ENCODE measurements at regions not wholly inside any gene's neighbourhood (a gene's known extent, or its start where the extent isn't known, plus 50 kb on each side); places are given as distances from the start of the nearest gene placed in this dataset.
"Not testable (repeated sequence)": the region's sequence is repeated elsewhere in the genome, so short reads cannot be mapped to it uniquely, and the experiment has no call there.

- H3K9me3 ChIP-seq; intact Hi-C loops (cut with DNase I); H3K4me1 ChIP-seq; H3K27ac ChIP-seq; H3K27me3 ChIP-seq; H3K36me3 ChIP-seq: not testable (repeated sequence)
- peak overlapping the region in 6 of 10 donors; percentile 10 to 35 (median 32) for H3K4me3 ChIP-seq
- peak in 5 of 8 donors; percentile 18 to 41 (median 21) for ATAC-seq
- 1% methylated on average over 12 to 18 of the region's 32 CpGs for WGBS, 2 donors
- peak in 1 of 2 donors; percentile 20 for DNase-seq
Measured at GRCh38 chr15:32342772-32343199, 60.3 kb downstream of the GOLGA8K start.

DNA sequence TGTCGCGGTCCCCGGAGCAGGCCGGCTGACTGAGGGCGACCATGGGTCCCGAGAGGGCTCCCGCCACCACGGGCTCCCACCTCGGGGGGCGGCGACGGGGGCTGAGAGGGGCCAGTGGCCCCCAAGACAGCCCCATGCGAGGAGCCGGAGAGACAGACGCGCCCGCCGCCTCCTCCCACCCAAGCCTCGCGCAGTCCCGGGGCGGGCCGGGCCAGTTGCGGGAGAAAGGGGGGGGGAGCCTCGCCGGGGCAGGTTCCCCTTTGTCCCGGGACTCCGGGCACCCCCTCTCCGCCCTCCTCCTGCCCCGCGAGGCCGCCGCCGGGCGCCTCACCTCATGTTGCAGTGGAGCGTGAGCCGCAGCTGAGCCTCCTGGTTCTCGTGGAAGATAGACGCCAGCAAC, 60.8 kb downstream of the GOLGA8K start:
- ATAC-seq = peak in 1 of 8 donors; percentile 10
- H3K4me1 ChIP-seq = not testable (repeated sequence)

DNA sequence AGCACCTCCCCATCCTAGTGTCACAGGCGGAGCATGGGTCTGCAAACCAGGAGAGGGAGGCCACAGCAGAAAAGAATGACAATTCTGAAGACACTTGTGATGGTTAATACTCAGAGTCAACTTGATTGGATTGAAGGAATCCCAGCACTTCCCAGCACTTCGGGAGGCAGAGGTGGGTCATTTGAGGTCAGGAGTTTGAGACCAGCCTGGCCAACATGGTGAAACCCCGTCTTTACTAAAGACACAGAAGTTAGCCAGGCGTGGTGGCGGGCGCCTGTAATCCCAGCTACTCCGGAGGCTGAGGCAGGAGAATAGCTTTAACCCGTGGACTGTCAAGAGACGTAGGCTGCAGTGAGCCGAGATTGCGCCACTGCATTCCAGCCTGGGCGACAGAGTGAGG, 61.6 kb downstream of the GOLGA8K start:
- H3K9me3 ChIP-seq; ATAC-seq; intact Hi-C loops (cut with DNase I); H3K4me1 ChIP-seq; H3K36me3 ChIP-seq; H3K4me3 ChIP-seq; DNase-seq; H3K27ac ChIP-seq; H3K27me3 ChIP-seq: not testable (repeated sequence)
- 74 to 78% methylated on average over 8 to 10 of the region's 12 CpGs for WGBS, 2 donors

More for the DNA sequence above, 60.8 kb downstream of the GOLGA8K start:
- intact Hi-C loops (cut with DNase I); H3K27me3 ChIP-seq; H3K36me3 ChIP-seq; H3K9me3 ChIP-seq; H3K27ac ChIP-seq: not testable (repeated sequence)
- peak overlapping the region in 1 of 10 donors; percentile 5 for H3K4me3 ChIP-seq
- peak in 1 of 2 donors; percentile 2 for DNase-seq
- WGBS, 2 donors = 0% methylated on average over 11 of the region's 39 CpGs; no CpG with 5 or more reads in 1 of the 2 donors

GRCh38 chr15:32336804-32337203, 66.3 kb downstream of the GOLGA8K start:
- H3K4me3 ChIP-seq; H3K4me1 ChIP-seq; DNase-seq; H3K27ac ChIP-seq; H3K9me3 ChIP-seq; intact Hi-C loops (cut with DNase I); H3K36me3 ChIP-seq; ATAC-seq; H3K27me3 ChIP-seq: not testable (repeated sequence)
- 90 to 94% methylated on average over 1 of the region's 3 CpGs for WGBS, 2 donors

DNA sequence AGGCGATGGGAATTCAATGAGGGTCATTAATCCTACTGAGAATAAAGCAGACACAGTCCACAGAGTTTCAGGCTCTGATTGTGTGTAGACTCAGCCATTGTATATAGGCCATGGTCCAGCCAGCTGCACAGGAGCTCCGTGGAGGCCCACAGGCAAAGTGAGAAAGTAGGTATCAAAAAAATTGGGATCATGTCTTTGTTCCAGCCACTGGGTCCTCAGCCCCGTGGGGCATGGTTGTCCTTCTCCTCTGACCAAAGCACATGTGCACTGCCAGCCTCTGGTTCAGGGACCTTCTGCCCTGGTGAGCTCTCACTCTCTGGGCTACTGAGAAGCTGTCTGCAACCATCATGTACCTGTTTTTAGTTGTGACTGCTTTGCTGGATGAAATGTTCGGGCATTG, 79.7 kb downstream of the GOLGA8K start:
- WGBS, 2 donors = 82 to 91% methylated on average over 3 of the region's 4 CpGs
- ATAC-seq; H3K36me3 ChIP-seq; DNase-seq; H3K27me3 ChIP-seq; intact Hi-C loops (cut with DNase I); H3K9me3 ChIP-seq; H3K27ac ChIP-seq; H3K4me3 ChIP-seq; H3K4me1 ChIP-seq: not testable (repeated sequence)

GRCh38 chr15:32319247-32319646, 83.8 kb downstream of the GOLGA8K start:
- H3K4me3 ChIP-seq; intact Hi-C loops (cut with DNase I); H3K9me3 ChIP-seq; H3K27ac ChIP-seq; H3K4me1 ChIP-seq; DNase-seq; H3K27me3 ChIP-seq; ATAC-seq; H3K36me3 ChIP-seq: not testable (repeated sequence)
- 64 to 81% methylated on average over 2 of the region's 3 CpGs for WGBS, 2 donors

GRCh38 chr15:32316482-32316881, 86.6 kb downstream of the GOLGA8K start:
- H3K4me3 ChIP-seq; H3K4me1 ChIP-seq; ATAC-seq; H3K9me3 ChIP-seq; H3K36me3 ChIP-seq; H3K27ac ChIP-seq; intact Hi-C loops (cut with DNase I); DNase-seq: not testable (repeated sequence)
- no CpG with 5 or more reads among the region's 4 CpGs for WGBS, 2 donors
- peaks cover 0 to 13% (median 5%) of the 10 kb centered on the region in 7 donors for H3K27me3 ChIP-seq

- H3K9me3 ChIP-seq; DNase-seq; H3K36me3 ChIP-seq; H3K27ac ChIP-seq; H3K4me1 ChIP-seq; ATAC-seq; H3K4me3 ChIP-seq; intact Hi-C loops (cut with DNase I): not testable (repeated sequence)
- 2 to 6% methylated on average over 9 to 32 of the region's 91 CpGs for WGBS, 2 donors
- peaks cover 0 to 13% (median 5%) of the 10 kb centered on the region in 7 donors for H3K27me3 ChIP-seq
Measured at GRCh38 chr15:32315079-32315939, 87.8 kb downstream of the GOLGA8K start.

DNA sequence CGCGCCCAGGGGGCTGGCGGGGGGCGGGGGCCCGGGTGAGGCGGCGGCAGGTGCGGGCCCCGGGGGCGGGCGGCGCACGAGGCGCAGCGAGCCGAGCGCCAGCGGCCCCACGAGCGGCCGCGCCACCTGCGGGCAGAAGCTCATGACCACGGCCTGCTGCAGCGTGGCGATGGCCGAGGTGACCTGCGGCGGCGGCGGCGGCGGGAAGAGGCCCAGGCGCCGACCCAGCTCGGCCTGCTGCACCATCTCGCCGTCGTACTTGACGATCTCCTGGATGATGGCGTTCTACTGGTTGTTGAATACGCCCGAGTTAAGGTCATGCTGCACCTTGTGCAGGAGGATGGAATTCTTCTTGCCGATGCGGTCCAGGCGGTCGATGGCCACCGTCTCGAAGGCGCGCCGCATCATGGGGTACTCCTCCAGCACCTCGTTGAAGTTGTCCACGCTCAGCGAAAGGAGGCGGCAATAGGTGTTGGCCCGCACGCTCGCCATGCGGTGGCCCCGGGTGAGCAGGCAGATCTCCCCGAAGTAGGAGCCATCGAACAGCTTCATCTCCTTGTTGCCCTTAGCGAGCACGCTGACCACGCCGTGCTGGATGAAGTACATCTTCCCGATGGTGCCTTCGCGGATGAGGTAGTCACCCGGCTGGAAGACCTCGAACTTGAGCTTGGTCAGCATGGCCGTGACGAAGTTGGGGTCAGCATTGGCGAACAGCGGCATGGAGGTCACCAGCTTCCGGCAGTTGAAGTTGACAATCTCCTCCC, 89.5 kb downstream of the GOLGA8K start:
- intact Hi-C loops (cut with DNase I); H3K4me1 ChIP-seq; H3K9me3 ChIP-seq; ATAC-seq; H3K36me3 ChIP-seq; H3K27ac ChIP-seq; H3K4me3 ChIP-seq; DNase-seq: not testable (repeated sequence)
- WGBS, 2 donors = 47 to 70% methylated on average over 27 to 39 of the region's 77 CpGs
- H3K27me3 ChIP-seq = peaks cover 0 to 13% (median 5%) of the 10 kb centered on the region in 7 donors

- H3K4me1 ChIP-seq; H3K27ac ChIP-seq; intact Hi-C loops (cut with DNase I); DNase-seq; H3K9me3 ChIP-seq; H3K4me3 ChIP-seq; H3K36me3 ChIP-seq; ATAC-seq: not testable (repeated sequence)
- WGBS, 2 donors = 4 to 7% methylated on average over 14 to 28 of the region's 37 CpGs
- H3K27me3 ChIP-seq = peaks cover 0 to 13% (median 5%) of the 10 kb centered on the region in 7 donors
Measured at GRCh38 chr15:32312721-32313120, 90.4 kb downstream of the GOLGA8K start.

DNA sequence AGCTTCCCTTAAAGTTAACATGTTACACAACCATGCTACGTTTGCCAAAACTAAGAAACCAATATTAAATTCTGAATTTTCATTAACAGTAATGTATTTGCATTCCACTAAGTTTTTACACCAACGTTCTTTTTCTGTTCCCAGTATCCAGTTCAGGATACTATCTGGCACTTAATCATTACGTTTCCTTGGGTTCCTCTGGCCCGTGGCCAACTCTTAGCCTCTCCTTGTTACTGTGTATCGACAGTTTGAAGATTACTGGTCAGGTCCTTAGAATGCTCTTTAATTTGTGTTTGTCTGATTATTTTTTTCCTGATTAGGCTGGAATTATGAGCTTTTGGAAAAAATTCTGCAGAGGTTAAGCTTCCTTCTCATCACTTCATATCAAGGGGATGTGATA, 95.5 kb downstream of the GOLGA8K start:
- 30 to 46% methylated on average over 5 of the region's 5 CpGs for WGBS, 2 donors
- intact Hi-C loops (cut with DNase I) = not testable (repeated sequence)

More for the DNA sequence above, 95.5 kb downstream of the GOLGA8K start:
- H3K4me1 ChIP-seq, H3K27ac ChIP-seq, H3K4me3 ChIP-seq, H3K9me3 ChIP-seq, DNase-seq, H3K27me3 ChIP-seq, ATAC-seq, H3K36me3 ChIP-seq: not testable (repeated sequence)

Data from heart right ventricle (tissue), 16 donors.